HCT116 (cell line): ENCODE measurements at regions not wholly inside any gene's neighbourhood (a gene's known extent, or its start where the extent isn't known, plus 50 kb on each side); places are given as distances from the start of the nearest gene placed in this dataset.

ENCODE experiments used
- CEBPB ChIP-seq: IDR thresholded peaks from 2 replicates; pipeline ENCODE4 v1.6.1; 2012; ENCODE audit warnings: low read depth
- CTCF ChIP-seq, 3 experiments: fragments of 200-600 bp in 1 of 3; sonication (generic) in 1 of 3; IDR thresholded peaks in 2 of 3; conservative IDR thresholded peaks in 1 of 3; 2 replicates each; pipeline ENCODE4 v1.5.1; 2012 to 2017; ENCODE audit warnings: low read depth in 2 of 3, low read length in 2 of 3, antibody characterized with exemption in 1 of 3, borderline replicate concordance in 1 of 3, control low read depth in 1 of 3, mild to moderate bottlenecking in 1 of 3, mixed read lengths in 1 of 3, mixed run types in 1 of 3, moderate library complexity in 1 of 3; ENCODE audit not compliant: insufficient read depth in 1 of 3
- EZH2 ChIP-seq: fragments of 200-600 bp; sonication (generic); IDR thresholded peaks from 2 replicates; pipeline ENCODE4 v1.6.1; 2017; ENCODE audit warnings: antibody characterized with exemption, mixed run types
- JUND ChIP-seq: IDR thresholded peaks from 2 replicates; pipeline ENCODE4 v1.6.1; 2012
- MAX ChIP-seq: IDR thresholded peaks from 2 replicates; pipeline ENCODE4 v1.6.1; 2012
- POLR2A ChIP-seq: IDR thresholded peaks from 2 replicates; pipeline ENCODE4 v1.7.0; 2011; ENCODE audit warnings: borderline replicate concordance; ENCODE audit not compliant: insufficient read depth, insufficient read length; ENCODE audit errors: extremely low read depth
- POLR2AphosphoS5 ChIP-seq: IDR thresholded peaks from 2 replicates; pipeline ENCODE4 v1.6.1; 2011; ENCODE audit warnings: mild to moderate bottlenecking, low read depth, low read length, moderate library complexity
- RAD21 ChIP-seq: IDR thresholded peaks from 2 replicates; pipeline ENCODE4 v1.6.1; 2012; ENCODE audit warnings: low read depth, mild to moderate bottlenecking
- REST ChIP-seq: IDR thresholded peaks from 2 replicates; pipeline ENCODE4 v1.6.1; 2012; ENCODE audit warnings: low read depth
- SIN3A ChIP-seq: IDR thresholded peaks from 2 replicates; pipeline ENCODE4 v1.6.1; 2012; ENCODE audit warnings: low read depth
- ZBTB33 ChIP-seq: IDR thresholded peaks from 2 replicates; pipeline ENCODE4 v1.6.1; 2011; ENCODE audit warnings: mild to moderate bottlenecking, low read length, moderate library complexity; ENCODE audit not compliant: insufficient replicate concordance; ENCODE audit errors: extremely low read depth

GRCh38 chr13:58728126-58728525 lies 1096.6 kb downstream of the PCDH17 start:
- TF ChIP-seq CTCF (IDR thresholded peaks at IDR 0.05 in 2 of 3, conservative IDR thresholded peaks at IDR 0.05 in 1 of 3; ENCODE audit: borderline replicate concordance in 1 of 3, insufficient read depth in 1 of 3, low read depth in 2 of 3, low read length in 2 of 3) (no peak), ZBTB33 (no peak), RAD21 (no peak), REST (no peak), CEBPB (no peak), EZH2 (no peak), POLR2A (no peak), POLR2AphosphoS5 (no peak), JUND (no peak), SIN3A (no peak), MAX (no peak)
